ENCODE measurements at regions not wholly inside any gene's neighbourhood (a gene's known extent, or its start where the extent isn't known, plus 50 kb on each side); places are given as distances from the start of the nearest gene placed in this dataset.
A peak's percentile ranks its signal among the peaks of the same experiment; 100 is the strongest.

- H3K9me3 Mint-ChIP-seq = peaks cover 0 to 3% (median 0%) of the 10 kb centered on the region in 7 donors
- TF ChIP-seq, protein P1, sequence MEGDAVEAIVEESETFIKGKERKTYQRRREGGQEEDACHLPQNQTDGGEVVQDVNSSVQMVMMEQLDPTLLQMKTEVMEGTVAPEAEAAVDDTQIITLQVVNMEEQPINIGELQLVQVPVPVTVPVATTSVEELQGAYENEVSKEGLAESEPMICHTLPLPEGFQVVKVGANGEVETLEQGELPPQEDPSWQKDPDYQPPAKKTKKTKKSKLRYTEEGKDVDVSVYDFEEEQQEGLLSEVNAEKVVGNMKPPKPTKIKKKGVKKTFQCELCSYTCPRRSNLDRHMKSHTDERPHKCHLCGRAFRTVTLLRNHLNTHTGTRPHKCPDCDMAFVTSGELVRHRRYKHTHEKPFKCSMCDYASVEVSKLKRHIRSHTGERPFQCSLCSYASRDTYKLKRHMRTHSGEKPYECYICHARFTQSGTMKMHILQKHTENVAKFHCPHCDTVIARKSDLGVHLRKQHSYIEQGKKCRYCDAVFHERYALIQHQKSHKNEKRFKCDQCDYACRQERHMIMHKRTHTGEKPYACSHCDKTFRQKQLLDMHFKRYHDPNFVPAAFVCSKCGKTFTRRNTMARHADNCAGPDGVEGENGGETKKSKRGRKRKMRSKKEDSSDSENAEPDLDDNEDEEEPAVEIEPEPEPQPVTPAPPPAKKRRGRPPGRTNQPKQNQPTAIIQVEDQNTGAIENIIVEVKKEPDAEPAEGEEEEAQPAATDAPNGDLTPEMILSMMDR (IDR thresholded peaks at IDR 0.05) = no peak
- H3K27me3 Mint-ChIP-seq (ENCODE audit: low read depth in 3 of 3) = peaks cover 8 to 11% (median 10%) of the 10 kb centered on the region in 3 donors
- Histone ChIP-seq H4K20me1 (ENCODE audit: insufficient read depth, low read length) (no peaks in the 10 kb centered on the region), H3K27me3 (ENCODE audit: control insufficient read depth in 2 of 2, insufficient read depth in 2 of 2, low read length in 2 of 2) (no peaks in the 10 kb centered on the region), H3K36me3 (replicated peaks in 1 of 2; ENCODE audit: control insufficient read depth in 1 of 2, insufficient read depth in 2 of 2, low read length in 2 of 2) (no peaks in the 10 kb centered on the region), H3K4me2 (replicated peaks; ENCODE audit: extremely low read depth, low read length, poor library complexity, severe bottlenecking) (no peak overlapping the region), H3K4me1 (ENCODE audit: control insufficient read depth in 1 of 2, insufficient read depth in 2 of 2, low read length in 2 of 2) (no peaks in the 10 kb centered on the region), H2AFZ (ENCODE audit: insufficient read depth, low read depth, low read length, poor library complexity, severe bottlenecking) (no peak overlapping the region), H3K27ac (ENCODE audit: low read depth in 1 of 2, low read length in 2 of 2) (no peak overlapping the region), H3K79me2 (ENCODE audit: insufficient read depth, low read length) (no peaks in the 10 kb centered on the region), H3K4me3 (replicated peaks in 1 of 3; ENCODE audit: low read depth in 2 of 3, low read length in 3 of 3) (no peak overlapping the region), H3K9me3 (replicated peaks in 1 of 2; ENCODE audit: control insufficient read depth in 1 of 2, insufficient read depth in 1 of 2, low read length in 2 of 2) (no peaks in the 10 kb centered on the region), H3K9ac (ENCODE audit: insufficient read depth, low read length, poor library complexity, severe bottlenecking) (no peak overlapping the region)
- no peaks in the 10 kb centered on the region for H3K4me1 Mint-ChIP-seq
- H3K36me3 Mint-ChIP-seq = no peaks in the 10 kb centered on the region
- no peak overlapping the region for H3K4me3 Mint-ChIP-seq
- no peak for DNase-seq
- intact Hi-C loops (cut with micrococcal nuclease) = no loop called here
- 83% methylated on average over 4 of the region's 7 CpGs for WGBS (ENCODE audit: insufficient coverage)
- no peak overlapping the region for H3K27ac Mint-ChIP-seq
Measured at GRCh38 chr1:5485968-5486696, 506.1 kb downstream of the NPHP4 start.

GRCh38 chr1:5485436-5485835 is 506.8 kb downstream of the NPHP4 start:
- H3K36me3 Mint-ChIP-seq = no peaks in the 10 kb centered on the region
- Histone ChIP-seq H3K4me3 (replicated peaks in 1 of 3; ENCODE audit: low read depth in 2 of 3, low read length in 3 of 3) (no peak overlapping the region), H4K20me1 (ENCODE audit: insufficient read depth, low read length) (no peaks in the 10 kb centered on the region), H2AFZ (ENCODE audit: insufficient read depth, low read depth, low read length, poor library complexity, severe bottlenecking) (no peak overlapping the region), H3K36me3 (replicated peaks in 1 of 2; ENCODE audit: control insufficient read depth in 1 of 2, insufficient read depth in 2 of 2, low read length in 2 of 2) (no peaks in the 10 kb centered on the region), H3K4me1 (ENCODE audit: control insufficient read depth in 1 of 2, insufficient read depth in 2 of 2, low read length in 2 of 2) (no peaks in the 10 kb centered on the region), H3K79me2 (ENCODE audit: insufficient read depth, low read length) (no peaks in the 10 kb centered on the region), H3K4me2 (replicated peaks; ENCODE audit: extremely low read depth, low read length, poor library complexity, severe bottlenecking) (no peak overlapping the region), H3K9me3 (replicated peaks in 1 of 2; ENCODE audit: control insufficient read depth in 1 of 2, insufficient read depth in 1 of 2, low read length in 2 of 2) (no peaks in the 10 kb centered on the region), H3K27ac (ENCODE audit: low read depth in 1 of 2, low read length in 2 of 2) (no peak overlapping the region), H3K9ac (ENCODE audit: insufficient read depth, low read length, poor library complexity, severe bottlenecking) (no peak overlapping the region), H3K27me3 (ENCODE audit: control insufficient read depth in 2 of 2, insufficient read depth in 2 of 2, low read length in 2 of 2) (no peaks in the 10 kb centered on the region)
- WGBS (ENCODE audit: insufficient coverage) = 82% methylated on average over 2 of the region's 2 CpGs
- TF ChIP-seq, protein P1 (IDR thresholded peaks at IDR 0.05) = no peak
- peaks cover 0 to 3% (median 0%) of the 10 kb centered on the region in 7 donors for H3K9me3 Mint-ChIP-seq
- H3K4me3 Mint-ChIP-seq = no peak overlapping the region
- H3K4me1 Mint-ChIP-seq = no peaks in the 10 kb centered on the region
- DNase-seq = no peak
- peaks cover 8 to 11% (median 10%) of the 10 kb centered on the region in 3 donors for H3K27me3 Mint-ChIP-seq (ENCODE audit: low read depth in 3 of 3)
- intact Hi-C loops (cut with micrococcal nuclease) = no loop called here
- H3K27ac Mint-ChIP-seq = peak overlapping the region in 1 of 7 donors; percentile 2
